H1 (cell line): ENCODE measurements at regions not wholly inside any gene's neighbourhood (a gene's known extent, or its start where the extent isn't known, plus 50 kb on each side); places are given as distances from the start of the nearest gene placed in this dataset.

Source experiments
- CTCF ChIA-PET: fragments of 300-600 bp; sonication (Branson Sonifier 250); formaldehyde crosslinking; loops from one replicate; lab custom pipeline; 2021; ENCODE audit not compliant: partially characterized antibody; lab: Charles Lee
- POLR2A ChIA-PET: fragments of 300-600 bp; sonication (Branson Sonifier 250); formaldehyde crosslinking; loops from one replicate; lab custom pipeline; 2021; ENCODE audit warnings: inconsistent platforms; ENCODE audit not compliant: partially characterized antibody; lab: Charles Lee
- DNase-seq, 2 experiments: peaks; one replicate each; pipeline versions ENCODE4 v3.0.0 to v3.0.0-alpha.2; 2010 to 2022; ENCODE audit warnings: low spot score in 2 of 2, low read depth in 1 of 2, mixed read lengths in 1 of 2
- FAIRE-seq: peaks from 2 replicates; lab custom pipeline; 2011; peaks lifted over from hg19 to GRCh38; lab: Jason Lieb, UNC
- H2AFZ ChIP-seq: 2 replicates; pipeline ENCODE4 v1.8.1; 2012; ENCODE audit warnings: low read length, inconsistent platforms
- H2AK5ac ChIP-seq: 2 replicates; pipeline ENCODE4 v1.6.1; 2013; ENCODE audit warnings: low read depth, low read length
- H2BK120ac ChIP-seq: replicated peaks from 2 replicates; pipeline ENCODE3; 2013; ENCODE audit warnings: low read depth, low read length, inconsistent platforms
- H2BK12ac ChIP-seq: 2 replicates; pipeline ENCODE4 v1.6.1; 2013; ENCODE audit warnings: low read depth, low read length
- H2BK15ac ChIP-seq: 2 replicates; pipeline ENCODE4 v1.6.1; 2013; ENCODE audit warnings: low read length
- H2BK20ac ChIP-seq: 2 replicates; pipeline ENCODE4 v1.6.1; 2013; ENCODE audit warnings: low read length
- H2BK5ac ChIP-seq: 2 replicates; pipeline ENCODE4 v1.6.1; 2013; ENCODE audit warnings: low read depth, low read length
- H3K14ac ChIP-seq: 2 replicates; pipeline ENCODE4 v1.6.1; 2013; ENCODE audit warnings: inconsistent platforms; ENCODE audit not compliant: insufficient read length
- H3K18ac ChIP-seq: 2 replicates; pipeline ENCODE4 v1.6.1; 2013; ENCODE audit warnings: low read length; ENCODE audit errors: extremely low read depth
- H3K23ac ChIP-seq: 2 replicates; pipeline ENCODE4 v1.6.1; 2013; ENCODE audit warnings: inconsistent platforms; ENCODE audit not compliant: insufficient read length
- H3K23me2 ChIP-seq: 2 replicates; pipeline ENCODE4 v1.6.1; 2013; ENCODE audit warnings: low read depth, low read length
- H3K27ac ChIP-seq: 2 replicates; pipeline ENCODE4 v1.6.1; 2011; ENCODE audit warnings: low read depth, low read length, inconsistent platforms
- H3K27me3 ChIP-seq, 4 experiments: replicated peaks in 1 of 4; 1 replicate in 1 of 4; 2 replicates in 3 of 4; pipeline versions ENCODE4 v1.6.1 to v1.8.1; 2011 to 2013; ENCODE audit warnings: low read length in 3 of 4, mild to moderate bottlenecking in 3 of 4, inconsistent platforms in 2 of 4, mixed read lengths in 2 of 4, moderate library complexity in 1 of 4; ENCODE audit not compliant: control insufficient read depth in 3 of 4, insufficient read depth in 3 of 4; ENCODE audit errors: extremely low read depth in 1 of 4
- H3K36me3 ChIP-seq, 4 experiments: 2 replicates each; pipeline versions ENCODE4 v1.6.1 to v1.8.1; 2011 to 2013; ENCODE audit warnings: mild to moderate bottlenecking in 4 of 4, low read length in 3 of 4, moderate library complexity in 2 of 4, control low read depth in 1 of 4, inconsistent platforms in 1 of 4; ENCODE audit not compliant: insufficient read depth in 4 of 4, control insufficient read depth in 2 of 4
- H3K4ac ChIP-seq: replicated peaks from 2 replicates; pipeline ENCODE3; 2013; ENCODE audit warnings: low read length, low read depth, mixed read lengths, inconsistent platforms; ENCODE audit not compliant: insufficient read length
- H3K4me1 ChIP-seq, 4 experiments: replicated peaks in 1 of 4; 1 replicate in 1 of 4; 2 replicates in 3 of 4; pipeline versions ENCODE4 v1.6.1 to v1.8.1; 2011 to 2013; ENCODE audit warnings: low read length in 3 of 4, inconsistent platforms in 2 of 4, mixed read lengths in 1 of 4; ENCODE audit not compliant: insufficient read depth in 4 of 4, control insufficient read depth in 3 of 4
- H3K4me2 ChIP-seq, 2 experiments: 2 replicates each; pipeline versions ENCODE4 v1.6.1 to v1.8.1; 2011 to 2013; ENCODE audit warnings: low read depth in 2 of 2, low read length in 2 of 2, control low read depth in 1 of 2, inconsistent platforms in 1 of 2, mild to moderate bottlenecking in 1 of 2; ENCODE audit not compliant: insufficient read depth in 1 of 2
- H3K4me3 ChIP-seq, 4 experiments: fragments of 200-600, 300-600 bp in 1 of 4; sonication (generic), shearing (Covaris generic), sonication (Bioruptor Twin) in 1 of 4; 2 replicates each; pipeline versions ENCODE4 v1.5.1 to v1.8.1; 2011 to 2016; ENCODE audit warnings: low read length in 4 of 4, low read depth in 3 of 4, control low read depth in 2 of 4, inconsistent platforms in 2 of 4, mild to moderate bottlenecking in 2 of 4, mixed read lengths in 1 of 4, moderate library complexity in 1 of 4; ENCODE audit not compliant: insufficient read depth in 2 of 4; ENCODE audit errors: extremely low read depth in 1 of 4
- H3K56ac ChIP-seq: replicated peaks from 2 replicates; pipeline ENCODE3; 2013; ENCODE audit warnings: low read depth, mild to moderate bottlenecking, mixed read lengths, low read length, inconsistent platforms; ENCODE audit not compliant: insufficient read length
- H3K79me1 ChIP-seq: 2 replicates; pipeline ENCODE4 v1.6.1; 2013; ENCODE audit warnings: low read depth, low read length, control low read depth
- H3K79me2 ChIP-seq, 2 experiments: 2 replicates each; pipeline versions ENCODE4 v1.6.1 to v1.8.1; 2012 to 2013; ENCODE audit warnings: low read length in 2 of 2, mild to moderate bottlenecking in 2 of 2, inconsistent platforms in 1 of 2; ENCODE audit not compliant: insufficient read depth in 2 of 2, control insufficient read depth in 1 of 2
- H3K9ac ChIP-seq, 4 experiments: replicated peaks in 1 of 4; 1 replicate in 1 of 4; 2 replicates in 3 of 4; pipeline versions ENCODE4 v1.6.1 to v1.8.1; 2011 to 2013; ENCODE audit warnings: low read depth in 3 of 4, low read length in 3 of 4, control low read depth in 2 of 4, mild to moderate bottlenecking in 2 of 4, moderate library complexity in 2 of 4, inconsistent platforms in 1 of 4; ENCODE audit errors: extremely low read depth in 1 of 4
- H3K9me3 ChIP-seq, 2 experiments: 2 replicates each; pipeline versions ENCODE4 v1.6.1 to v1.8.1; 2012 to 2013; ENCODE audit warnings: mild to moderate bottlenecking in 2 of 2, moderate library complexity in 2 of 2, control low read depth in 1 of 2, inconsistent platforms in 1 of 2, low read depth in 1 of 2, low read length in 1 of 2, mixed read lengths in 1 of 2; ENCODE audit not compliant: insufficient read depth in 2 of 2
- H4K20me1 ChIP-seq, 2 experiments: replicated peaks in 1 of 2; 2 replicates each; pipeline versions ENCODE3 to v1.8.1; 2011 to 2013; ENCODE audit warnings: inconsistent platforms in 2 of 2, low read length in 2 of 2, mild to moderate bottlenecking in 1 of 2; ENCODE audit not compliant: insufficient read depth in 2 of 2, control insufficient read depth in 1 of 2
- H4K5ac ChIP-seq: 2 replicates; pipeline ENCODE4 v1.6.1; 2013; ENCODE audit warnings: low read length, low read depth, mixed read lengths, inconsistent platforms; ENCODE audit not compliant: insufficient read length
- H4K8ac ChIP-seq: 2 replicates; pipeline ENCODE4 v1.8.0; 2013; ENCODE audit warnings: mild to moderate bottlenecking, moderate library complexity, low read length, inconsistent platforms; ENCODE audit not compliant: insufficient read depth; ENCODE audit errors: extremely low read depth
- H4K91ac ChIP-seq: replicated peaks from 2 replicates; pipeline ENCODE3; 2013; ENCODE audit warnings: low read length, mixed read lengths, inconsistent platforms; ENCODE audit not compliant: insufficient read length
- CBX5 ChIP-seq: fragments of 300-800, 300-1000 bp; sonication (generic); IDR thresholded peaks from 2 replicates; pipeline ENCODE4 v1.7.1; 2016; ENCODE audit warnings: antibody characterized with exemption, low read length, low read depth
- HDAC2 ChIP-seq, 2 experiments: fragments of 300-600 bp in 1 of 2; sonication (generic) in 1 of 2; IDR thresholded peaks; 2 replicates each; pipeline ENCODE4 v1.6.1; 2011 to 2012; ENCODE audit warnings: low read depth in 2 of 2, low read length in 2 of 2, mild to moderate bottlenecking in 2 of 2, moderate library complexity in 2 of 2, borderline replicate concordance in 1 of 2, inconsistent platforms in 1 of 2
- JUN ChIP-seq: IDR thresholded peaks from 2 replicates; pipeline ENCODE4 v1.6.1; 2011; ENCODE audit warnings: low read depth, mild to moderate bottlenecking, improper control_type of control experiment, low read length
- NANOG ChIP-seq: IDR thresholded peaks from 2 replicates; pipeline ENCODE4 v1.6.1; 2011; ENCODE audit warnings: low read length, low read depth, mild to moderate bottlenecking, inconsistent platforms; ENCODE audit not compliant: insufficient read depth, poor library complexity, severe bottlenecking
- NRF1 ChIP-seq: IDR thresholded peaks from 2 replicates; pipeline ENCODE4 v1.6.1; 2011; ENCODE audit warnings: mild to moderate bottlenecking, low read depth, low read length, improper control_type of control experiment
- SIX5 ChIP-seq: IDR thresholded peaks from 2 replicates; pipeline ENCODE4 v1.6.1; 2011; ENCODE audit warnings: mild to moderate bottlenecking, low read depth, low read length
- TBP ChIP-seq: IDR thresholded peaks from 2 replicates; pipeline ENCODE4 v1.6.1; 2011; ENCODE audit warnings: low read depth, low read length, improper control_type of control experiment
- ZNF274 ChIP-seq: IDR thresholded peaks from 2 replicates; pipeline ENCODE4 v1.7.0; 2012; ENCODE audit warnings: low read length, borderline replicate concordance; ENCODE audit errors: extremely low read depth
- WGBS, 2 experiments: shearing (Covaris generic) in 1 of 2; methylation state at CpG; one replicate each; pipeline versions ENCODE4 v1.1.6 to v1.1.7; 2013 to 2015; ENCODE audit warnings: low lambda C conversion rate in 2 of 2, mixed read lengths in 2 of 2, inconsistent platforms in 1 of 2, low coverage in 1 of 2, missing lambda C conversion rate in 1 of 2; ENCODE audit not compliant: insufficient replicate concordance in 2 of 2, insufficient coverage in 1 of 2, insufficient read length in 1 of 2; ENCODE audit errors: extremely low coverage in 1 of 2, missing lambda C conversion rate in 1 of 2; 5-methylcytosine and 5-hydroxymethylcytosine counted together
- TF ChIP-seq, protein P1 (sequence below): IDR thresholded peaks from 2 replicates; pipeline ENCODE4 v1.6.1; 2012; ENCODE audit warnings: inconsistent platforms

DNA sequence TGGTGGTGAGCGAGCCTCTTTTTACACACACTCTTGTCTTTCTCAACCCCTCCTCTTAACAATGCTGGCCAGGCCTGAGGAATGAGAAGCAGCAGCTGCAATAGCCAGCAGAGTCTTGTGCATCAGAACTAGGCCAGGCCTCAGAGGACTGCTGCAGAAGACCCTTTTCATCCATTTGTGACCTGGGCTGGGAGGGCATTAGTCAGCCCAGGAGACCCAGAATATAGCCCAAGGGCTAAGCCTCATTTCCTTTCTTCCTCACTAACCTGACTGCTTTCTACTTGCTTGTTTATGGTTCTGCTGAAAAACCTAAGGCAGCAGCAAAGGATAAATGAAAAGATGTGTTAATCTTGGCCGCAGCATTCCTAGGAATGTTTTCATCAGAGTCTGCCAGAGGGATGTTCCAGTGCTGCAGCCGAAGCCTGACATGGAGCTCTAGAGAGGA is 254.7 kb upstream of the AR start:
- H3K27ac ChIP-seq: no peak overlapping the region
- no peak overlapping the region for H3K18ac ChIP-seq
- H2AFZ ChIP-seq: no peak overlapping the region
- DNase-seq (no peak), FAIRE-seq (no peak)
- H2BK120ac ChIP-seq: no peak overlapping the region
- no peaks in the 10 kb centered on the region for H3K79me1 ChIP-seq
- no peaks in the 10 kb centered on the region for H3K23me2 ChIP-seq
- H3K4me1 ChIP-seq: no peaks in the 10 kb centered on the region
- H4K20me1 ChIP-seq: no peaks in the 10 kb centered on the region
- ChIA-PET CTCF (no interaction called here), POLR2A (no interaction called here)
- H4K8ac ChIP-seq: no peak overlapping the region
- H3K79me2 ChIP-seq: no peaks in the 10 kb centered on the region
- no peak overlapping the region for H3K4ac ChIP-seq
- H3K4me2 ChIP-seq: no peak overlapping the region
- H2BK20ac ChIP-seq: no peak overlapping the region
- H3K23ac ChIP-seq: no peak overlapping the region
- TF ChIP-seq NRF1 (no peak), TBP (no peak), NANOG (no peak), JUN (no peak), SIX5 (no peak), CBX5 (no peak), ZNF274 (no peak), HDAC2 (IDR thresholded peaks at IDR 0.05; ENCODE audit: borderline replicate concordance in 1 of 2, low read depth in 2 of 2, low read length in 2 of 2) (no peak)
- TF ChIP-seq, protein P1, sequence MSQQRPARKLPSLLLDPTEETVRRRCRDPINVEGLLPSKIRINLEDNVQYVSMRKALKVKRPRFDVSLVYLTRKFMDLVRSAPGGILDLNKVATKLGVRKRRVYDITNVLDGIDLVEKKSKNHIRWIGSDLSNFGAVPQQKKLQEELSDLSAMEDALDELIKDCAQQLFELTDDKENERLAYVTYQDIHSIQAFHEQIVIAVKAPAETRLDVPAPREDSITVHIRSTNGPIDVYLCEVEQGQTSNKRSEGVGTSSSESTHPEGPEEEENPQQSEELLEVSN: no peak
- 74% methylated on average over 3 of the region's 3 CpGs; no CpG with 5 or more reads in 1 of the 2 experiments for WGBS, 2 experiments
- H3K9ac ChIP-seq: no peak overlapping the region
- no peak overlapping the region for H4K5ac ChIP-seq
- no peaks in the 10 kb centered on the region for H3K9me3 ChIP-seq
- no peak overlapping the region for H3K56ac ChIP-seq
- no peaks in the 10 kb centered on the region for H3K27me3 ChIP-seq
- H4K91ac ChIP-seq: no peak overlapping the region
- H3K36me3 ChIP-seq: no peaks in the 10 kb centered on the region
- H3K14ac ChIP-seq: no peak overlapping the region
- H2AK5ac ChIP-seq: no peak overlapping the region
- no peak overlapping the region for H2BK15ac ChIP-seq
- H3K4me3 ChIP-seq: no peak overlapping the region
- no peak overlapping the region for H2BK12ac ChIP-seq
- H2BK5ac ChIP-seq: no peak overlapping the region
